Liver (tissue), 3 donors: ENCODE measurements at regions not wholly inside any gene's neighbourhood (a gene's known extent, or its start where the extent isn't known, plus 50 kb on each side); places are given as distances from the start of the nearest gene placed in this dataset.

ENCODE experiments used
- GABPA ChIP-seq, 2 donors: IDR thresholded peaks in 1 of 2; conservative IDR thresholded peaks in 1 of 2; 2 replicates each; pipeline ENCODE4 v1.6.1; 2016; ENCODE audit warnings: antibody characterized with exemption in 2 of 2, mild to moderate bottlenecking in 1 of 2, moderate library complexity in 1 of 2
- TAF1 ChIP-seq: conservative IDR thresholded peaks from 2 replicates; pipeline ENCODE4 v1.6.1; 2016; ENCODE audit warnings: antibody characterized with exemption, mild to moderate bottlenecking
- TF ChIP-seq, protein P1 (sequence below): fragments of 150-350 bp; IDR thresholded peaks from 2 replicates; pipeline ENCODE4 v1.5.1; 2017; ENCODE audit warnings: improper control_type of control experiment, low read depth, low read length; ENCODE audit not compliant: missing input control
- donor health status: healthy.
- donor health status: healthy.

GRCh38 chr9:82254646-82255367 is 266.2 kb downstream of the SPATA31D1 start:
- TF ChIP-seq, protein P1, sequence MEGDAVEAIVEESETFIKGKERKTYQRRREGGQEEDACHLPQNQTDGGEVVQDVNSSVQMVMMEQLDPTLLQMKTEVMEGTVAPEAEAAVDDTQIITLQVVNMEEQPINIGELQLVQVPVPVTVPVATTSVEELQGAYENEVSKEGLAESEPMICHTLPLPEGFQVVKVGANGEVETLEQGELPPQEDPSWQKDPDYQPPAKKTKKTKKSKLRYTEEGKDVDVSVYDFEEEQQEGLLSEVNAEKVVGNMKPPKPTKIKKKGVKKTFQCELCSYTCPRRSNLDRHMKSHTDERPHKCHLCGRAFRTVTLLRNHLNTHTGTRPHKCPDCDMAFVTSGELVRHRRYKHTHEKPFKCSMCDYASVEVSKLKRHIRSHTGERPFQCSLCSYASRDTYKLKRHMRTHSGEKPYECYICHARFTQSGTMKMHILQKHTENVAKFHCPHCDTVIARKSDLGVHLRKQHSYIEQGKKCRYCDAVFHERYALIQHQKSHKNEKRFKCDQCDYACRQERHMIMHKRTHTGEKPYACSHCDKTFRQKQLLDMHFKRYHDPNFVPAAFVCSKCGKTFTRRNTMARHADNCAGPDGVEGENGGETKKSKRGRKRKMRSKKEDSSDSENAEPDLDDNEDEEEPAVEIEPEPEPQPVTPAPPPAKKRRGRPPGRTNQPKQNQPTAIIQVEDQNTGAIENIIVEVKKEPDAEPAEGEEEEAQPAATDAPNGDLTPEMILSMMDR = no peak
- no peak for TF ChIP-seq GABPA (IDR thresholded peaks at IDR 0.05 in 1 of 2, conservative IDR thresholded peaks at IDR 0.05 in 1 of 2)
- TF ChIP-seq TAF1 = no peak
